ENCODE measurements at regions not wholly inside any gene's neighbourhood (a gene's known extent, or its start where the extent isn't known, plus 50 kb on each side); places are given as distances from the start of the nearest gene placed in this dataset.

DNA sequence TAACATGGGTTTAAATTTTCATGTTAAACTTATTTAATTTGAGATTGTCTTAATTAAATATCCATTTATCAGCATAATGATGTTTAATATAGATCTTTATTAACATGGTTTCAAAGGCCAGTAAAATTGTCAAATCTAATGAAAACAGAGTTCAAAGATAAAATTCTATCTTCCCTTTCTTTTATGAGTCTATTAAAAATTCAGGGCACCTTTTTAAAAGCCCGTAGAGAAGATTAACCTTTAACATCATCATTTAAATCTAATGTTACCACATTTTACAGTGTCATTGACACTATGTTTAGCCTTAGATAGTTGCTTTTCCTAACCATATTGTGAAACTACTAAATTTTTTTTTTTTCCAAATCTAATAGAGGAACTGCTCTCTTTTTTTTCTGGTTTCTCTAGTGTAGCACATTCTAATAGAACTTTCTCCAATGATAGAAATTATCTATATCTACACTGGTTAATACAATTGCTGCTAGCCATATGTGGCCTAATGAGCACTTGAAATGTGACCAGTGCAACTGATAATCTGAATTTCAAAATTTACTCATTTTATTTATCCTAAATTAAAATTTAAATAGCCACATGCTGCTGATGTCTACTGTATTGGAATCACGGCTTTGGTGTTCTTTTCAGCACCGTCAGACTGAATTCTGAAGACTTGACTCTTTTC lies 410.9 kb downstream of the UTRN start:
- Histone ChIP-seq H3K36me3 (ENCODE audit: control insufficient read depth in 4 of 4, insufficient read depth in 3 of 4, low read depth in 1 of 4, low read length in 3 of 4) (no peaks in the 10 kb centered on the region), H3K27me3 (ENCODE audit: control insufficient read depth in 4 of 4, insufficient read depth in 4 of 4, low read length in 3 of 4) (no peaks in the 10 kb centered on the region), H3K27ac (ENCODE audit: low read depth in 1 of 2, low read length in 2 of 2) (peak overlapping the region in 1 of 2 donors; percentile 14), H3K9me3 (ENCODE audit: control insufficient read depth in 4 of 4, low read length in 3 of 4) (peaks cover 0 to 2% (median 0%) of the 10 kb centered on the region in 4 donors), H3K4me1 (ENCODE audit: control insufficient read depth in 4 of 4, insufficient read depth in 4 of 4, low read length in 3 of 4) (peaks cover 1 to 21% (median 16%) of the 10 kb centered on the region in 4 donors), H3K4me3 (ENCODE audit: low read depth in 1 of 3, low read length in 3 of 3) (no peak overlapping the region), H3K9ac (ENCODE audit: low read depth in 1 of 2, low read length in 2 of 2) (peak overlapping the region in 1 of 2 donors; percentile 47)
- DNase-seq (ENCODE audit: low spot score): no peak
- no peak for TF ChIP-seq CTCF (IDR thresholded peaks at IDR 0.05; ENCODE audit: low read depth, low read length, missing input control)
- TF ChIP-seq GABPA (IDR thresholded peaks at IDR 0.05 in 1 of 2, conservative IDR thresholded peaks at IDR 0.05 in 1 of 2): no peak
- no peak for TF ChIP-seq FOXA1 (IDR thresholded peaks at IDR 0.05)
- TF ChIP-seq ATF3 (IDR thresholded peaks at IDR 0.05): no peak
- no peak for TF ChIP-seq RAD21 (IDR thresholded peaks at IDR 0.05)
- no peak for TF ChIP-seq RXRA (IDR thresholded peaks at IDR 0.05)
- TF ChIP-seq TAF1 (conservative IDR thresholded peaks at IDR 0.05): no peak
- TF ChIP-seq REST (IDR thresholded peaks at IDR 0.05): no peak
- no peak for TF ChIP-seq FOXA2 (IDR thresholded peaks at IDR 0.05)
- no peak for TF ChIP-seq YY1 (IDR thresholded peaks at IDR 0.05)
- TF ChIP-seq EGR1 (IDR thresholded peaks at IDR 0.05; ENCODE audit: low read depth in 2 of 2): no peak
- no peak for TF ChIP-seq HNF4A (conservative IDR thresholded peaks at IDR 0.05)
- no peak for TF ChIP-seq SP1 (IDR thresholded peaks at IDR 0.05)
- TF ChIP-seq, protein P1, sequence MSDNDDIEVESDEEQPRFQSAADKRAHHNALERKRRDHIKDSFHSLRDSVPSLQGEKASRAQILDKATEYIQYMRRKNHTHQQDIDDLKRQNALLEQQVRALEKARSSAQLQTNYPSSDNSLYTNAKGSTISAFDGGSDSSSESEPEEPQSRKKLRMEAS (IDR thresholded peaks at IDR 0.05): no peak
- no peak for TF ChIP-seq HNF4G (IDR thresholded peaks at IDR 0.05)
- TF ChIP-seq JUND (IDR thresholded peaks at IDR 0.05): no peak
- 37% methylated on average over 3 of the region's 3 CpGs for WGBS

DNA sequence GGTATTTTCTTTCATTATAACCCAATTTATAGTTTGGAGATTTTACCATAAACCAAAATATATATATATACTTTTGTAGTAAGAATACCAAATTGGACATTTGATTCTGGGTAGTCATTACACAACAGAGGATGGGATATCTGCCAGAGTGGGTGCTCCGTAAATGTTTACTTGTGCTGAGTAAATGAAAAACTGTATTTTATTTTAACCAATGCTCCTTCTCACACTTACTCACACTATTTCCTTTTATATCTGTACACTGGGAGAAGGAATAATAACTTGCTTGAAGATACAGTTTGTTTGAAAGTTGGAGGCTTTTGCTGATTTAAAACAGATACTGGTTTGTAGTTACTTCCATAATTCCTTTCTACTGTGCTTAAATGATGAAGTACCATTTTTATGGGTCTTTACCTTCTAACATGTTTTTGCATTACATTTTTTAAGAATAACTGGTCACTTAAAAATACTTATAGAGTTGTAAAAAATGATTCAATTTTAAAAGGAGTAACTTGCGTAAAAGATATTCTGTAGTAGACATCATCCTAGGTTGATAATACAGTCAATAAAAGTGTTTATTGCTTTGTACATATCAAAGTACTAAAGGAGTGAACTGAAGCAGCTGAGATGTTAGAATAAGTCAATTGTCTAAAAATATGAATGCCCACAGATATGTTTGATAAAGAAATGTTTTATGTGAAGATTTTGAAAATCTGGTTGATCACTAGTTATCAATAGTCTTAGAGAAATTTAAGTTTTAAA lies 411.7 kb downstream of the UTRN start:
- Histone ChIP-seq H3K9ac (ENCODE audit: low read depth in 1 of 2, low read length in 2 of 2) (peak overlapping the region; percentile 15 to 51), H3K36me3 (ENCODE audit: control insufficient read depth in 4 of 4, insufficient read depth in 3 of 4, low read depth in 1 of 4, low read length in 3 of 4) (no peaks in the 10 kb centered on the region), H3K4me3 (ENCODE audit: low read depth in 1 of 3, low read length in 3 of 3) (peak overlapping the region in 2 of 3 donors; percentile 9 to 57), H3K9me3 (ENCODE audit: control insufficient read depth in 4 of 4, low read length in 3 of 4) (peaks cover 0 to 2% (median 0%) of the 10 kb centered on the region in 4 donors), H3K4me1 (ENCODE audit: control insufficient read depth in 4 of 4, insufficient read depth in 4 of 4, low read length in 3 of 4) (peaks cover 1 to 21% (median 16%) of the 10 kb centered on the region in 4 donors), H3K27ac (ENCODE audit: low read depth in 1 of 2, low read length in 2 of 2) (peak overlapping the region; percentile 27 to 39), H3K27me3 (ENCODE audit: control insufficient read depth in 4 of 4, insufficient read depth in 4 of 4, low read length in 3 of 4) (no peaks in the 10 kb centered on the region)
- no peak for DNase-seq (ENCODE audit: low spot score)
- WGBS: 19% methylated on average over 2 of the region's 2 CpGs
- TF ChIP-seq JUND (IDR thresholded peaks at IDR 0.05) (peak in 1 of 2 donors; percentile 48), ZBTB33 (IDR thresholded peaks at IDR 0.05) (peak; percentile 15), RXRA (IDR thresholded peaks at IDR 0.05) (peak in 1 of 2 donors; percentile 36), NR2F2 (IDR thresholded peaks at IDR 0.05) (no peak), CTCF (IDR thresholded peaks at IDR 0.05; ENCODE audit: low read depth, low read length, missing input control) (no peak), FOXA1 (IDR thresholded peaks at IDR 0.05) (peak; percentile 19), HNF4A (conservative IDR thresholded peaks at IDR 0.05) (peak; percentile 22 to 46), RAD21 (IDR thresholded peaks at IDR 0.05) (peak; percentile 11 to 18)

All from liver (tissue), 8 donors.